Endothelial cell of umbilical vein (primary cell): ENCODE measurements at regions not wholly inside any gene's neighbourhood (a gene's known extent, or its start where the extent isn't known, plus 50 kb on each side); places are given as distances from the start of the nearest gene placed in this dataset.

Source experiments
- BruUV-seq: library from RNA; stranded (reverse); fragments of 400-500 nt; replicated peaks from 2 replicates; lab custom pipeline; 2021; lab: Mats Ljungman, UMichigan
- CTCF ChIA-PET: fragments of 300-600, 350-600 bp; sonication (Branson Sonifier 250); formaldehyde crosslinking; loops from one replicate; lab custom pipeline; 2021; ENCODE audit warnings: antibody characterized with exemption, inconsistent platforms; lab: Charles Lee
- POLR2A ChIA-PET: fragments of 300-600, 350-600 bp; sonication (Branson Sonifier 250); formaldehyde crosslinking; loops from one replicate; lab custom pipeline; 2021; ENCODE audit warnings: antibody characterized with exemption, inconsistent platforms; lab: Charles Lee
- DNase-seq: peaks from one replicate; pipeline ENCODE4 v3.0.0-alpha.2; 2011; ENCODE audit warnings: low read depth, low spot score
- FAIRE-seq: peaks from 2 replicates; lab custom pipeline; 2011; peaks lifted over from hg19 to GRCh38; lab: Jason Lieb, UNC
- H2AFZ ChIP-seq: 2 replicates; pipeline ENCODE4 v1.6.0; 2012; ENCODE audit warnings: low read depth, low read length, control low read depth, inconsistent platforms
- H3K27ac ChIP-seq: 2 replicates; pipeline ENCODE4 v1.5.1; 2011; ENCODE audit warnings: low read depth, mild to moderate bottlenecking, control low read depth, low read length, moderate library complexity; ENCODE audit not compliant: insufficient read depth
- H3K27me3 ChIP-seq, 2 experiments: 2 replicates each; pipeline versions ENCODE4 v1.6.0 to v1.6.1; 2011; ENCODE audit warnings: low read length in 2 of 2, mixed read lengths in 1 of 2; ENCODE audit not compliant: control insufficient read depth in 2 of 2, insufficient read depth in 2 of 2
- H3K36me3 ChIP-seq, 2 experiments: 2 replicates in 1 of 2; 3 replicates in 1 of 2; pipeline ENCODE4 v1.5.1; 2011; ENCODE audit warnings: low read length in 2 of 2, mild to moderate bottlenecking in 1 of 2, moderate library complexity in 1 of 2; ENCODE audit not compliant: control insufficient read depth in 2 of 2, insufficient read depth in 2 of 2; ENCODE audit errors: extremely low read depth in 1 of 2
- H3K4me1 ChIP-seq: 3 replicates; pipeline ENCODE4 v1.5.1; 2011; ENCODE audit warnings: mild to moderate bottlenecking, low read length; ENCODE audit not compliant: control insufficient read depth, insufficient read depth; ENCODE audit errors: extremely low read depth
- H3K4me2 ChIP-seq: 2 replicates; pipeline ENCODE4 v1.6.1; 2011; ENCODE audit warnings: low read length, control low read depth, mixed read lengths; ENCODE audit not compliant: insufficient read depth
- H3K4me3 ChIP-seq, 3 experiments: fragments of 200-600 bp in 1 of 3; sonication (generic), shearing (Covaris generic) in 1 of 3; replicated peaks in 1 of 3; 2 replicates each; pipeline ENCODE4 v1.5.1; 2011 to 2016; ENCODE audit warnings: control low read depth in 3 of 3, low read length in 3 of 3, mild to moderate bottlenecking in 2 of 3, inconsistent platforms in 1 of 3, low read depth in 1 of 3, moderate library complexity in 1 of 3; ENCODE audit not compliant: insufficient read depth in 1 of 3
- H3K79me2 ChIP-seq: 2 replicates; pipeline ENCODE4 v1.6.0; 2012; ENCODE audit warnings: low read length, inconsistent platforms; ENCODE audit not compliant: control insufficient read depth, insufficient read depth
- H3K9ac ChIP-seq: replicated peaks from 2 replicates; pipeline ENCODE3; 2011; ENCODE audit warnings: low read length, control low read depth; ENCODE audit not compliant: insufficient read depth; ENCODE audit errors: extremely low read depth
- H3K9me1 ChIP-seq: replicated peaks from 3 replicates; pipeline ENCODE4 v1.6.0; 2011; ENCODE audit warnings: mild to moderate bottlenecking, low read length; ENCODE audit not compliant: control insufficient read depth, insufficient read depth; ENCODE audit errors: extremely low read depth
- H3K9me3 ChIP-seq: replicated peaks from 2 replicates; pipeline ENCODE4 v1.5.1; 2012; ENCODE audit warnings: low read length, inconsistent platforms; ENCODE audit not compliant: control insufficient read depth, insufficient read depth
- H4K20me1 ChIP-seq: replicated peaks from 2 replicates; pipeline ENCODE3; 2011; ENCODE audit warnings: mild to moderate bottlenecking, low read length; ENCODE audit not compliant: control insufficient read depth, insufficient read depth; ENCODE audit errors: extremely low read depth
- EZH2 ChIP-seq: IDR thresholded peaks from 2 replicates; pipeline ENCODE4 v1.6.1; 2012; ENCODE audit warnings: borderline replicate concordance, low read depth, mild to moderate bottlenecking, moderate library complexity, low read length, inconsistent platforms; ENCODE audit not compliant: severe bottlenecking
- FOS ChIP-seq: IDR thresholded peaks from 2 replicates; pipeline ENCODE4 v1.6.1; 2011; ENCODE audit warnings: mild to moderate bottlenecking, low read length, moderate library complexity, borderline replicate concordance; ENCODE audit not compliant: insufficient read depth
- GATA2 ChIP-seq: IDR thresholded peaks from 2 replicates; pipeline ENCODE4 v1.7.0; 2011; ENCODE audit warnings: low read depth, mild to moderate bottlenecking, moderate library complexity, mixed read lengths, low read length; ENCODE audit not compliant: insufficient read length, insufficient read depth
- JUN ChIP-seq: IDR thresholded peaks from 2 replicates; pipeline ENCODE4 v1.6.1; 2011; ENCODE audit warnings: borderline replicate concordance, low read depth; ENCODE audit not compliant: insufficient read length, insufficient read depth
- MYC ChIP-seq: IDR thresholded peaks from one replicate; pipeline ENCODE4 v1.6.1; 2011; ENCODE audit warnings: mild to moderate bottlenecking, low read depth, low read length
- POLR2A ChIP-seq: IDR thresholded peaks from 2 replicates; pipeline ENCODE4 v1.6.1; 2012; ENCODE audit warnings: low read depth, mild to moderate bottlenecking, control low read depth, low read length
- POLR2AphosphoS5 ChIP-seq: IDR thresholded peaks from 2 replicates; pipeline ENCODE4 v1.6.1; 2012; ENCODE audit warnings: low read depth, mild to moderate bottlenecking, control low read depth, low read length, moderate library complexity; ENCODE audit not compliant: insufficient read depth
- dilution Hi-C: fragments of 300-500 bp; cut with MboI; formaldehyde crosslinking; loops from one replicate; pipeline ENCODE4 v1.15.0; 2019; ENCODE audit warnings: low sequenced_read_pairs; ENCODE audit not compliant: extremely low pct_ligation_motif_present
- intact Hi-C: fragments of 100-400 bp; cut with micrococcal nuclease; formaldehyde crosslinking; loops from one replicate; pipeline ENCODE4 v1.10.0; 2022
- TF ChIP-seq, protein P1 (sequence below): IDR thresholded peaks from 2 replicates; pipeline ENCODE4 v1.6.1; 2011; ENCODE audit not compliant: insufficient read depth, insufficient read length
- TF ChIP-seq, protein P2 (sequence below), 2 donors: IDR thresholded peaks; 1 replicate in 1 of 2; 2 replicates in 1 of 2; pipeline ENCODE4 v1.5.1; 2011; ENCODE audit warnings: low read length in 2 of 2, mild to moderate bottlenecking in 2 of 2, moderate library complexity in 2 of 2, control low read depth in 1 of 2, inconsistent platforms in 1 of 2, low read depth in 1 of 2; ENCODE audit not compliant: insufficient read depth in 1 of 2; ENCODE audit errors: extremely low read depth in 1 of 2

DNA sequence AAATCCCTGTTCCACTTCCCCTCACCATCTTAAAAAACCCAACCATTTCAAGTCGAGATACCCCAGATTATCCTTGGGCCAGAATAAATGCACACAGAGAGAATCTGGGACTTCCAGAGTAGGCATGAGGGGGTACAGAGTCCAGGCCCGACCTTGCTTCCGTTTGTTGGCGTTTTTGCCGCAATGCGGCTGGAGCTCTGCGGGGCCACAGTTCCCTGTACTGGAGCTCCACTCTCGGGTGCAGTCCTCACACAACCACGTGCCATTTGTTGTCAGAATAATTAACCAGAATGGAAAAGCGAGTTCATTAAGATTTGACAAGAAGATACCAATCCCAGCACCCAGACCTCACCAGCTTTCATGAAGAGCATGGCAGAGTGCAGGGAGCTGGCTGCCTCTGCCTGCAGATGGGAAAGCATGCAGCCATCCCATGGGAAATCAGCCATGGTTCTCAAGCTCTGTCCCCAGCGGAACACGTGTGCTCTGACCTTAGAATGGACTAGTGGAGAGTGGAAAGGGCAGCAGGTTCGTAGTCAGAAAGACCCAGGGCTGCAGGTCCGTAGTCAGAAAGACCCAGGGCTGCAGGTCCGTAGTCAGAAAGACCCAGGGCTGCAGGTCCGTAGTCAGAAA, 472.8 kb downstream of the EIPR1 start:
- CTCF ChIA-PET, result no interaction called here
- DNase-seq, result no peak
- H4K20me1 ChIP-seq, result no peaks in the 10 kb centered on the region
- FAIRE-seq, result no peak
- no peaks in the 10 kb centered on the region for H3K36me3 ChIP-seq
- H3K79me2 ChIP-seq, result no peaks in the 10 kb centered on the region
- intact Hi-C loops (no loop called here), dilution Hi-C loops (no loop called here)
- H3K4me2 ChIP-seq, result no peak overlapping the region
- H3K9me1 ChIP-seq, result no peaks in the 10 kb centered on the region
- BruUV-seq, result no TSS peak
- H3K4me3 ChIP-seq, result no peak overlapping the region
- POLR2A ChIA-PET, result no interaction called here
- TF ChIP-seq GATA2 (no peak), POLR2AphosphoS5 (no peak), POLR2A (no peak), JUN (no peak), EZH2 (no peak), FOS (no peak), MYC (no peak)
- TF ChIP-seq, protein P1, sequence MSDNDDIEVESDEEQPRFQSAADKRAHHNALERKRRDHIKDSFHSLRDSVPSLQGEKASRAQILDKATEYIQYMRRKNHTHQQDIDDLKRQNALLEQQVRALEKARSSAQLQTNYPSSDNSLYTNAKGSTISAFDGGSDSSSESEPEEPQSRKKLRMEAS, result no peak
- TF ChIP-seq, protein P2, sequence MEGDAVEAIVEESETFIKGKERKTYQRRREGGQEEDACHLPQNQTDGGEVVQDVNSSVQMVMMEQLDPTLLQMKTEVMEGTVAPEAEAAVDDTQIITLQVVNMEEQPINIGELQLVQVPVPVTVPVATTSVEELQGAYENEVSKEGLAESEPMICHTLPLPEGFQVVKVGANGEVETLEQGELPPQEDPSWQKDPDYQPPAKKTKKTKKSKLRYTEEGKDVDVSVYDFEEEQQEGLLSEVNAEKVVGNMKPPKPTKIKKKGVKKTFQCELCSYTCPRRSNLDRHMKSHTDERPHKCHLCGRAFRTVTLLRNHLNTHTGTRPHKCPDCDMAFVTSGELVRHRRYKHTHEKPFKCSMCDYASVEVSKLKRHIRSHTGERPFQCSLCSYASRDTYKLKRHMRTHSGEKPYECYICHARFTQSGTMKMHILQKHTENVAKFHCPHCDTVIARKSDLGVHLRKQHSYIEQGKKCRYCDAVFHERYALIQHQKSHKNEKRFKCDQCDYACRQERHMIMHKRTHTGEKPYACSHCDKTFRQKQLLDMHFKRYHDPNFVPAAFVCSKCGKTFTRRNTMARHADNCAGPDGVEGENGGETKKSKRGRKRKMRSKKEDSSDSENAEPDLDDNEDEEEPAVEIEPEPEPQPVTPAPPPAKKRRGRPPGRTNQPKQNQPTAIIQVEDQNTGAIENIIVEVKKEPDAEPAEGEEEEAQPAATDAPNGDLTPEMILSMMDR (IDR thresholded peaks at IDR 0.05; ENCODE audit: extremely low read depth in 1 of 2, insufficient read depth in 1 of 2, low read depth in 1 of 2, low read length in 2 of 2), result no peak
- H3K27me3 ChIP-seq, result no peaks in the 10 kb centered on the region
- no peak overlapping the region for H3K27ac ChIP-seq
- H3K9me3 ChIP-seq, result peaks cover 6% of the 10 kb centered on the region
- H3K9ac ChIP-seq, result no peak overlapping the region
- H3K4me1 ChIP-seq, result no peaks in the 10 kb centered on the region
- H2AFZ ChIP-seq, result no peak overlapping the region
